Transverse colon (tissue), 4 donors: ENCODE measurements at regions not wholly inside any gene's neighbourhood (a gene's known extent, or its start where the extent isn't known, plus 50 kb on each side); places are given as distances from the start of the nearest gene placed in this dataset.

Experiments used
- DNase-seq: peaks from one replicate; pipeline ENCODE4 v3.0.0-alpha.2; 2019
- H3K27ac ChIP-seq, 4 donors: fragments of 200-600 bp; sonication (generic); 2 replicates each; pipeline ENCODE4 v1.5.1; 2016 to 2018; ENCODE audit warnings: inconsistent platforms in 4 of 4
- H3K27me3 ChIP-seq: fragments of 200-600 bp; sonication (generic); 2 replicates; pipeline ENCODE4 v1.5.1; 2017; ENCODE audit warnings: inconsistent platforms
- H3K36me3 ChIP-seq, 4 donors: fragments of 200-600 bp; sonication (generic); 2 replicates each; pipeline ENCODE4 v1.5.1; 2017 to 2019; ENCODE audit warnings: inconsistent platforms in 4 of 4
- H3K4me1 ChIP-seq, 4 donors: fragments of 200-600 bp; sonication (generic); 2 replicates each; pipeline ENCODE4 v1.5.1; 2017 to 2020; ENCODE audit warnings: inconsistent platforms in 4 of 4
- H3K4me3 ChIP-seq, 4 donors: fragments of 200-600 bp; sonication (generic); 1 replicate in 1 of 4; 2 replicates in 3 of 4; pipeline versions ENCODE4 v1.5.1 to v1.6.1; 2017 to 2019; ENCODE audit warnings: inconsistent platforms in 4 of 4
- H3K9me3 ChIP-seq, 2 donors: fragments of 200-600 bp; sonication (generic); 2 replicates each; pipeline ENCODE4 v1.5.1; 2017 to 2019; ENCODE audit warnings: inconsistent platforms in 2 of 2
- CTCF ChIP-seq, 5 experiments: fragments of 200-600 bp in 3 of 5; fragments of 450-650 bp in 2 of 5; sonication (generic) in 3 of 5; IDR thresholded peaks; 1 replicate in 2 of 5; 2 replicates in 3 of 5; pipeline ENCODE4 v1.5.1; 2016 to 2017; ENCODE audit warnings: antibody characterized with exemption in 5 of 5, inconsistent platforms in 3 of 5, mild to moderate bottlenecking in 2 of 5, moderate library complexity in 1 of 5
- EP300 ChIP-seq: sonication (generic); formaldehyde crosslinking; IDR thresholded peaks from one replicate; pipeline ENCODE4 v1.6.1; 2017; ENCODE audit warnings: antibody characterized with exemption, low read depth
- POLR2A ChIP-seq: fragments of 450-650 bp; IDR thresholded peaks from one replicate; pipeline ENCODE4 v1.6.1; 2016; ENCODE audit warnings: antibody characterized with exemption, mild to moderate bottlenecking, moderate library complexity
- POLR2AphosphoS5 ChIP-seq, 3 donors: sonication (generic); formaldehyde crosslinking; IDR thresholded peaks; one replicate each; pipeline ENCODE4 v1.6.1; 2016; ENCODE audit warnings: antibody characterized with exemption in 3 of 3
- WGBS, 2 donors: methylation state at CpG; one replicate each; pipeline ENCODE4 v1.1.5; 2018; ENCODE audit warnings: low coverage in 1 of 2; 5-methylcytosine and 5-hydroxymethylcytosine counted together
- in situ Hi-C, 4 donors: fragments of 200-750 bp; cut with MboI; loops; one replicate each; pipeline versions ENCODE4 v1.15.0 to v1.15.1; 2017; ENCODE audit warnings: low sequenced_read_pairs in 3 of 4, low pct_ligation_motif_present in 1 of 4, low pct_unique_long_range_greater_than_20kb in 1 of 4
- intact Hi-C: fragments of 100-400 bp; cut with DNase I; formaldehyde crosslinking; loops from one replicate; pipeline ENCODE4 v1.15.1; 2023; ENCODE audit warnings: low total_unique reads

DNA sequence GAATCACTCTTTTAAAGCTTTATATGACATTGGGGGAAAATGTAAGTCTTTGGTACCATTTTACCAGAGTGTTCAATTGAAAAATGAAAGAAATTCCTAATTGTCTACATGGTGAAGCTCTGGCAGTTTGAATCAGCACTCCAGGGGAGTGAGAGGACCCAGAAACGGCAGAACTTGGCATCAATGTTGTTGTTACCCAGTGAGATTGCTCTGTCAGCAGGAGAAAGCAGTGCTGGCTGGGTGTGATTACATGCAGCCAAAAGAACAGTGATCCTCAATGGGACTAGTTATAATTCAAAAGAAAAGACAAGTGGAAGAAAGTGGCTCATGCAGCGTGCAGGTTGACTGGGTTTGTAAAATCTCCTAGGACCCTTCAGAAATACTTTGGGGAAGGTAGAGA is 206.4 kb downstream of the PTPRC start:
- in situ Hi-C loops (no loop called here), intact Hi-C loops (no loop called here)
- Histone ChIP-seq H3K4me3 (no peak overlapping the region), H3K9me3 (no peaks in the 10 kb centered on the region), H3K27ac (no peak overlapping the region), H3K4me1 (no peaks in the 10 kb centered on the region), H3K27me3 (no peaks in the 10 kb centered on the region), H3K36me3 (no peaks in the 10 kb centered on the region)
- 88 to 93% methylated on average over 1 to 2 of the region's 2 CpGs for WGBS, 2 donors
- TF ChIP-seq POLR2AphosphoS5 (IDR thresholded peaks at IDR 0.05) (no peak), POLR2A (no peak), CTCF (IDR thresholded peaks at IDR 0.05) (no peak), EP300 (no peak)
- no peak for DNase-seq

- WGBS, 2 donors, result 89 to 100% methylated on average over 3 to 4 of the region's 4 CpGs
- Histone ChIP-seq H3K4me1 (no peaks in the 10 kb centered on the region), H3K27me3 (no peaks in the 10 kb centered on the region), H3K27ac (no peak overlapping the region), H3K36me3 (no peaks in the 10 kb centered on the region), H3K4me3 (no peak overlapping the region), H3K9me3 (no peaks in the 10 kb centered on the region)
- in situ Hi-C loops (no loop called here), intact Hi-C loops (no loop called here)
- DNase-seq, result no peak
- TF ChIP-seq EP300, result no peak
- no peak for TF ChIP-seq POLR2AphosphoS5 (IDR thresholded peaks at IDR 0.05)
- no peak for TF ChIP-seq CTCF (IDR thresholded peaks at IDR 0.05)
- TF ChIP-seq POLR2A, result no peak
Measured at GRCh38 chr1:198845851-198846250, 207.0 kb downstream of the PTPRC start.

- Histone ChIP-seq H3K4me3 (no peak overlapping the region), H3K4me1 (no peaks in the 10 kb centered on the region), H3K36me3 (no peaks in the 10 kb centered on the region), H3K27ac (no peak overlapping the region), H3K9me3 (no peaks in the 10 kb centered on the region), H3K27me3 (no peaks in the 10 kb centered on the region)
- DNase-seq, result no peak
- intact Hi-C loops (no loop called here), in situ Hi-C loops (no loop called here)
- TF ChIP-seq POLR2A, result no peak
- no peak for TF ChIP-seq CTCF (IDR thresholded peaks at IDR 0.05)
- TF ChIP-seq POLR2AphosphoS5 (IDR thresholded peaks at IDR 0.05), result no peak
- 84 to 90% methylated on average over 2 of the region's 2 CpGs for WGBS, 2 donors
Measured at GRCh38 chr1:198846556-198846955, 207.7 kb downstream of the PTPRC start.

DNA sequence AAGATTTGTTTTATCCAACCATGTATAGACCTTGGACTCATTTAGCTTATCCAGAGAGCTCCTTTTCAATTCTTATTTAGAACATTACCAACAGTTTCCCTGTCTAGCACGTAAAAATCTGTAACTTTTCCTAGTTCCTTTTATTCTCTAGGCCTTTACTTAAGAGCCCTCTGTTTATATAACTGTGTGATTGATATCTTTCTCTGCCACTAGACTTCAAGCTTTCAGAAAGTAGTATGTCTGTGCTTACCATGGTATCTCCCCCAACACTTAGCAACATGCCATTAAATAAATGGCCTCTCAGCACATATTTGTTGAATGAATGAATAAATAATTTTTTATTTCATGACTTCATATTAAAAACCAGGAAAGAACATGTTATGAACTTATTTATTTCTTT is 209.4 kb downstream of the PTPRC start:
- WGBS, 2 donors, result 71 to 81% methylated on average over 1 of the region's 1 CpG
- in situ Hi-C loops (no loop called here), intact Hi-C loops (no loop called here)

More for the DNA sequence above, 209.4 kb downstream of the PTPRC start:
- Histone ChIP-seq H3K4me3 (no peak overlapping the region), H3K27me3 (no peaks in the 10 kb centered on the region), H3K9me3 (no peaks in the 10 kb centered on the region), H3K36me3 (no peaks in the 10 kb centered on the region), H3K4me1 (no peaks in the 10 kb centered on the region), H3K27ac (no peak overlapping the region)
- TF ChIP-seq EP300 (no peak), CTCF (IDR thresholded peaks at IDR 0.05) (no peak), POLR2AphosphoS5 (IDR thresholded peaks at IDR 0.05) (no peak)
- DNase-seq, result no peak
